ENCODE measurements at regions not wholly inside any gene's neighbourhood (a gene's known extent, or its start where the extent isn't known, plus 50 kb on each side); places are given as distances from the start of the nearest gene placed in this dataset.

- DNase-seq: no peak
Observed at GRCh38 chr6:23855497-23856116, 270.4 kb upstream of the NRSN1 start.

- DNase-seq: no peak
Observed at GRCh38 chr6:23870496-23870895, 255.5 kb upstream of the NRSN1 start.

- DNase-seq: no peak
Observed at GRCh38 chr6:23873161-23873560, 252.9 kb upstream of the NRSN1 start.

GRCh38 chr6:23875006-23875405 lies 251.0 kb upstream of the NRSN1 start:
- DNase-seq: no peak

GRCh38 chr6:23879816-23880215 lies 246.2 kb upstream of the NRSN1 start:
- DNase-seq: no peak

- no peak for DNase-seq
Observed at GRCh38 chr6:23890543-23891227, 235.3 kb upstream of the NRSN1 start.

GRCh38 chr6:23905133-23905815 lies 220.7 kb upstream of the NRSN1 start:
- no peak for DNase-seq

- no peak for DNase-seq
Observed at GRCh38 chr6:23910420-23910819, 215.6 kb upstream of the NRSN1 start.

GRCh38 chr6:23927935-23928334 lies 198.1 kb upstream of the NRSN1 start:
- no peak for DNase-seq

GRCh38 chr6:23929201-23929600 lies 196.8 kb upstream of the NRSN1 start:
- no peak for DNase-seq

- no peak for DNase-seq
Observed at GRCh38 chr6:23940466-23940865, 185.5 kb upstream of the NRSN1 start.

GRCh38 chr6:23951691-23952090 lies 174.3 kb upstream of the NRSN1 start:
- no peak for DNase-seq

- no peak for DNase-seq
Observed at GRCh38 chr6:23952245-23952644, 173.8 kb upstream of the NRSN1 start.

- no peak for DNase-seq
Observed at GRCh38 chr6:23953976-23954375, 172.0 kb upstream of the NRSN1 start.

- DNase-seq: no peak
Observed at GRCh38 chr6:23957017-23957416, 169.0 kb upstream of the NRSN1 start.

GRCh38 chr6:23964865-23965264 lies 161.2 kb upstream of the NRSN1 start:
- DNase-seq: no peak

- no peak for DNase-seq
Observed at GRCh38 chr6:23969344-23969743, 156.7 kb upstream of the NRSN1 start.

- no peak for DNase-seq
Observed at GRCh38 chr6:23977706-23978105, 148.3 kb upstream of the NRSN1 start.

- no peak for DNase-seq
Observed at GRCh38 chr6:23980965-23981364, 145.1 kb upstream of the NRSN1 start.

GRCh38 chr6:23981923-23982322 lies 144.1 kb upstream of the NRSN1 start:
- DNase-seq: no peak

GRCh38 chr6:23983735-23984134 lies 142.3 kb upstream of the NRSN1 start:
- no peak for DNase-seq

GRCh38 chr6:23985015-23985414 lies 141.0 kb upstream of the NRSN1 start:
- DNase-seq: no peak

GRCh38 chr6:23989885-23990533 lies 136.0 kb upstream of the NRSN1 start:
- DNase-seq: no peak

GRCh38 chr6:23994013-23994412 lies 132.0 kb upstream of the NRSN1 start:
- DNase-seq: no peak
